ENCODE measurements at regions not wholly inside any gene's neighbourhood (a gene's known extent, or its start where the extent isn't known, plus 50 kb on each side); places are given as distances from the start of the nearest gene placed in this dataset.

DNA sequence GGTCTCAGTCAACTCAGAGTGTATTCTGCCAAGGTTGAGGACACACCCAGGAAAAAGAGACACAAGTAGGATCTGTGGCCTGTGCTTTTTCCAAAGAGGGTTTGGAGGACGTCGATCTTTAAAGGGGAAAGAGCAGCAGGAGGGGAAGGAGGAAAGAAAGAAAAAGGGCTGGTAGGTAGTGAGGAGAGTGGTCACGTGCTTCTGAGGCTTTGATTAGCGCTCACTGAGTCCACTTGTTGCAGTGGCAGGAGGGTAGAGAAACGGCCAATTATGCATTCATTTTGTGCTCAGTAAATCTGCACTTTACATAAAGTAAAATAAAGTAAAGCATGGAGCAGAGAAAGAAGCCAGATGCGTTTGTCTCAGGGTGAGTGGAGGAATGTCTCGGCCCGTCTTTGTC lies 126.0 kb upstream of the VSTM2B start:
- Mint-ChIP-seq H3K4me3 (ENCODE audit: unreplicated experiment) (no peak overlapping the region), H3K36me3 (ENCODE audit: unreplicated experiment) (no peaks in the 10 kb centered on the region), H3K4me1 (ENCODE audit: unreplicated experiment) (no peaks in the 10 kb centered on the region), H3K27ac (ENCODE audit: unreplicated experiment) (no peak overlapping the region), H3K27me3 (ENCODE audit: unreplicated experiment) (no peaks in the 10 kb centered on the region), H3K9me3 (ENCODE audit: unreplicated experiment) (no peaks in the 10 kb centered on the region)
- DNase-seq (ENCODE audit: extremely low spot score, unreplicated experiment) = no peak
- TF ChIP-seq, protein P1, sequence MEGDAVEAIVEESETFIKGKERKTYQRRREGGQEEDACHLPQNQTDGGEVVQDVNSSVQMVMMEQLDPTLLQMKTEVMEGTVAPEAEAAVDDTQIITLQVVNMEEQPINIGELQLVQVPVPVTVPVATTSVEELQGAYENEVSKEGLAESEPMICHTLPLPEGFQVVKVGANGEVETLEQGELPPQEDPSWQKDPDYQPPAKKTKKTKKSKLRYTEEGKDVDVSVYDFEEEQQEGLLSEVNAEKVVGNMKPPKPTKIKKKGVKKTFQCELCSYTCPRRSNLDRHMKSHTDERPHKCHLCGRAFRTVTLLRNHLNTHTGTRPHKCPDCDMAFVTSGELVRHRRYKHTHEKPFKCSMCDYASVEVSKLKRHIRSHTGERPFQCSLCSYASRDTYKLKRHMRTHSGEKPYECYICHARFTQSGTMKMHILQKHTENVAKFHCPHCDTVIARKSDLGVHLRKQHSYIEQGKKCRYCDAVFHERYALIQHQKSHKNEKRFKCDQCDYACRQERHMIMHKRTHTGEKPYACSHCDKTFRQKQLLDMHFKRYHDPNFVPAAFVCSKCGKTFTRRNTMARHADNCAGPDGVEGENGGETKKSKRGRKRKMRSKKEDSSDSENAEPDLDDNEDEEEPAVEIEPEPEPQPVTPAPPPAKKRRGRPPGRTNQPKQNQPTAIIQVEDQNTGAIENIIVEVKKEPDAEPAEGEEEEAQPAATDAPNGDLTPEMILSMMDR (IDR thresholded peaks at IDR 0.05) = no peak

DNA sequence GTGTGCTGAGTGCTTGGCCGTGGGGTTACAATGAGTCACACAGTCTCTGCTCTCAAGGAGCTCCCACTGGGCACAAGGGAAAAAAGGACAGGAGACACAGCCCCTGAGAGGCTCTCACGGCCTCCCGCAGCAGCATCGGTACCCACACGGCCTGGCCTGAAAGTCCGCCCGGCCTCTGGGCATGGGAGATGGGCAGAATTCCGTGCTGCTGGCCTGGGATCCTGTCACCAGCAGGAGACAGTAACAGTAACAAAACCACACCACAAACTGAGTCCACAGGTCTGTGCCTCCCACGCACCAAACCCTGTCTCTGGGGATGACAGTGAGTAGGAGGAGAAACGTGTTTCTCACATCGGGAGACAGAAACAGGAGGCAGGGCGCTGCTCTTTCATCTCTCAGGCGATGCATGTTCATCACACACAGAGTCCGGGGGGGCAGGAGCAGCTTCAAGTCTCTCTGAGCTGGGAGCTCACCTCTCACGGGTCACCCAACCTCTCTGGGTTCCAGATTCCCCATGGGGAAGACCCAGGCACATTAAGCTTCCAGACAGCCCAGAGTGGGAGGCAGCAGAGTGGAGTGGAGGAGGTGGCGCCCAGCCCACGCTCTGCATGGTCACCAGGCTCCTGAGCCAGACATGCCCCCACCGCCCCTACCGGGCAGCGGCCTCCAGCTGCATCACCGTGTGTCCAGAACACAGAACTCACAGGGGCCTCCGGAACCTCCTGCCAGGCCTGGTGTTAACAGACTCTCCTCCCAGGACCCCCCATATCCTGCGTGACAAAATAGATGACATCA lies 124.7 kb upstream of the VSTM2B start:
- no peaks in the 10 kb centered on the region for H3K36me3 Mint-ChIP-seq (ENCODE audit: unreplicated experiment)
- H3K9me3 Mint-ChIP-seq (ENCODE audit: unreplicated experiment) = no peaks in the 10 kb centered on the region
- no peak for DNase-seq (ENCODE audit: extremely low spot score, unreplicated experiment)
- no peaks in the 10 kb centered on the region for H3K27me3 Mint-ChIP-seq (ENCODE audit: unreplicated experiment)
- H3K27ac Mint-ChIP-seq (ENCODE audit: unreplicated experiment) = no peak overlapping the region
- no peaks in the 10 kb centered on the region for H3K4me1 Mint-ChIP-seq (ENCODE audit: unreplicated experiment)
- TF ChIP-seq, protein P1 (IDR thresholded peaks at IDR 0.05) = no peak
- H3K4me3 Mint-ChIP-seq (ENCODE audit: unreplicated experiment) = no peak overlapping the region

DNA sequence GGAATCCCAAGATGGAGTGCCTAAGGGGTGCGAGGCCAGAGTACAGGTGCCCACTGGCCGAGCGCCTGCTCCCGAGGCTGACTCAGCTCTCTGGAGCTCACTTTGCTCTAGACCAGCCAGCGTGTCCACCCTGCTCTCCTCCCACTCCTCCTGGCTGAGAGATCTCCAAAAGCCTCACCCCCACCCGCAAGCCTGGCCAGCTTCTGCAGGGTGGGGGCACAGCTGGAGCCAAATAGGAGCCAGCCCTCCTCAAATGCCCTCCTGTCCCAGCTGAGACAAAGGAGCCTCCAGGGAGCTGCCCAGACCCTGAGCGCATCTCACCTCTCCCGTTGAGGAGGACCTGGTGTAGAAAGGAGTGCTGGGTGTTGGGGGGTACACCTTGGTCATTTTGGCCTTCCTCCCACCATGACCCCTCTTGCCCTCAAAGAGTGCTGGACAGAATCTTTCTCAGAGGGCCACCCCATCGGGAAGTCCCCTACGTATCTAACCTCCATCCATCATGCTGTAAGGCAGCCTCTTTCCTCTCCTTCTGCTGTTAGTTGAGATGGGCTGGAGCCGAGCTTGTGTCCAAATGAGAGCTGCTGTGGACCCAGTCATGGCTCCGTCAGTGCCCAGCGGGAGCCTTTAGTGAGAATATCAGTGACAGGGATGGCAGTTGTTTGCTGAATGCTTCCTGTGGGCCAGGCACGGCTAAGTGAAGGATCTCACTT lies 123.9 kb upstream of the VSTM2B start:
- H3K36me3 Mint-ChIP-seq (ENCODE audit: unreplicated experiment) = no peaks in the 10 kb centered on the region
- TF ChIP-seq, protein P1 (IDR thresholded peaks at IDR 0.05) = no peak
- no peaks in the 10 kb centered on the region for H3K9me3 Mint-ChIP-seq (ENCODE audit: unreplicated experiment)
- H3K4me3 Mint-ChIP-seq (ENCODE audit: unreplicated experiment) = no peak overlapping the region
- no peaks in the 10 kb centered on the region for H3K4me1 Mint-ChIP-seq (ENCODE audit: unreplicated experiment)
- no peak for DNase-seq (ENCODE audit: extremely low spot score, unreplicated experiment)
- H3K27me3 Mint-ChIP-seq (ENCODE audit: unreplicated experiment) = no peaks in the 10 kb centered on the region
- no peak overlapping the region for H3K27ac Mint-ChIP-seq (ENCODE audit: unreplicated experiment)

DNA sequence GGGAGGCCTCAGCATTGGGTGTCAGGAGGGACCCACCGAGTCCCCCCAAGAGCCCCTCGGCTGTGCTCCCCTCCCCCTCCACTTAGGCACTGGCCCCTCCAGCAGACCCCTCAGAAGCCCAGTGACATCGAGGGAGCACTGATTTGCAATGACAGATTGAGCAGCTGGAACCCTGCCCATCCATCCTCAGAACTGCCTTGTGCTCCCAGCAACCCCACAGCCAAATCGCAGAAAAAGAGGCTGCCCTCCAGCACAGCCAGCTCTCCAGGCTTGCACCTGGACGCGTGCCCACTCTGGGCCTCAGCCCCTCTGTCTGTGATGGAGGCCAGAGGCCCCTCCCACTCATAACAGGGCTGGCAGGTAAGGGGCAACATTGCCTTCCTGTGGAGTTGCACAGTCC lies 123.2 kb upstream of the VSTM2B start:
- Mint-ChIP-seq H3K9me3 (ENCODE audit: unreplicated experiment) (no peaks in the 10 kb centered on the region), H3K27me3 (ENCODE audit: unreplicated experiment) (no peaks in the 10 kb centered on the region), H3K4me1 (ENCODE audit: unreplicated experiment) (no peaks in the 10 kb centered on the region), H3K4me3 (ENCODE audit: unreplicated experiment) (no peak overlapping the region), H3K36me3 (ENCODE audit: unreplicated experiment) (no peaks in the 10 kb centered on the region), H3K27ac (ENCODE audit: unreplicated experiment) (no peak overlapping the region)
- TF ChIP-seq, protein P1 (IDR thresholded peaks at IDR 0.05) = no peak
- DNase-seq (ENCODE audit: extremely low spot score, unreplicated experiment) = no peak

DNA sequence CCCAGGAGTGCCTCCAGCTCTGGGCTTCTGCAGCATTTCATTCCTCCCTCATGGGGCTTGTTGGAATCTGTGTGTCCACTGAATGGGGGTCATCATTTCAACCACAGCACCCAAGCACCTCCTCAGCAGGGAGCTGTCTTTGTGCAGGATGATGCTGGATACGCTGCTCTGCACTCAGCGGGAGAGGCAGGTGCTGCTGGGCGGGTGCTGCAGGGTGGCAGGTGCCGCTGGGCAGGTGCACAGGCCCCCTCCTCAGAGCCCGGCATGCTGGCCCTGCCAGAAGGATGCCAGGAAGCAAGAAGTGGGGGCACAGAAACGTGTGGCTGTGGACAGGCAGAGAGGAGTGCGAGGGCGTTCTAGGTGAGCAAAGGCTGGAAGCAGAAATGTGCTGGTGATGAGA lies 121.8 kb upstream of the VSTM2B start:
- Mint-ChIP-seq H3K9me3 (ENCODE audit: unreplicated experiment) (no peaks in the 10 kb centered on the region), H3K4me1 (ENCODE audit: unreplicated experiment) (no peaks in the 10 kb centered on the region), H3K27me3 (ENCODE audit: unreplicated experiment) (no peaks in the 10 kb centered on the region), H3K36me3 (ENCODE audit: unreplicated experiment) (no peaks in the 10 kb centered on the region), H3K4me3 (ENCODE audit: unreplicated experiment) (no peak overlapping the region), H3K27ac (ENCODE audit: unreplicated experiment) (no peak overlapping the region)
- TF ChIP-seq, protein P1 (IDR thresholded peaks at IDR 0.05) = no peak
- no peak for DNase-seq (ENCODE audit: extremely low spot score, unreplicated experiment)

All from osteocyte (in vitro differentiated cells).